BJ (cell line): ENCODE measurements at regions not wholly inside any gene's neighbourhood (a gene's known extent, or its start where the extent isn't known, plus 50 kb on each side); places are given as distances from the start of the nearest gene placed in this dataset.

ENCODE experiments used
- CTCF ChIA-PET: fragments of 350-600 bp; formaldehyde crosslinking; extraction: SDS; loops from one replicate; lab custom pipeline; 2021; ENCODE audit warnings: antibody characterized with exemption, inconsistent platforms; lab: Yijun Ruan, JAX
- POLR2A ChIA-PET: fragments of 300-600 bp; sonication (Branson Sonifier 250); formaldehyde crosslinking; extraction: SDS; loops from one replicate; lab custom pipeline; 2021; ENCODE audit warnings: antibody characterized with exemption; lab: Charles Lee
- DNase-seq: peaks from one replicate; pipeline ENCODE4 v3.0.0-alpha.2; 2011; ENCODE audit warnings: low read depth
- H3K27me3 ChIP-seq: 2 replicates; pipeline ENCODE4 v1.6.0; 2011; ENCODE audit warnings: low read length; ENCODE audit not compliant: control insufficient read depth, insufficient read depth
- H3K36me3 ChIP-seq: 2 replicates; pipeline ENCODE4 v1.5.1; 2011; ENCODE audit warnings: low read length; ENCODE audit not compliant: control insufficient read depth, insufficient read depth
- H3K4me3 ChIP-seq: 2 replicates; pipeline ENCODE4 v1.5.1; 2011; ENCODE audit warnings: low read depth, mild to moderate bottlenecking, control low read depth, low read length
- CTCF ChIP-seq: IDR thresholded peaks from 2 replicates; pipeline ENCODE4 v1.5.1; 2011; ENCODE audit warnings: low read depth, mild to moderate bottlenecking, control low read depth, inconsistent platforms, low read length, moderate library complexity; ENCODE audit not compliant: insufficient read depth

- Histone ChIP-seq H3K4me3 (no peak overlapping the region), H3K27me3 (no peaks in the 10 kb centered on the region), H3K36me3 (no peaks in the 10 kb centered on the region)
- CTCF ChIA-PET, result no interaction called here
- POLR2A ChIA-PET, result no interaction called here
- no peak for TF ChIP-seq CTCF
- DNase-seq, result no peak
These were observed 656.9 kb downstream of the DSC3 start for GRCh38 chr18:30385684-30386083.

- ChIA-PET POLR2A (no interaction called here), CTCF (no interaction called here)
- no peak for DNase-seq
- Histone ChIP-seq H3K36me3 (no peaks in the 10 kb centered on the region), H3K4me3 (no peak overlapping the region), H3K27me3 (no peaks in the 10 kb centered on the region)
- TF ChIP-seq CTCF, result no peak
These were observed 660.7 kb downstream of the DSC3 start for GRCh38 chr18:30381826-30382225.

- Histone ChIP-seq H3K27me3 (no peaks in the 10 kb centered on the region), H3K36me3 (no peaks in the 10 kb centered on the region), H3K4me3 (no peak overlapping the region)
- no peak for DNase-seq
- ChIA-PET CTCF (no interaction called here), POLR2A (no interaction called here)
- TF ChIP-seq CTCF, result no peak
These were observed 664.4 kb downstream of the DSC3 start for GRCh38 chr18:30378097-30378496.

- DNase-seq, result no peak
- TF ChIP-seq CTCF, result no peak
- no peaks in the 10 kb centered on the region for H3K36me3 ChIP-seq
- ChIA-PET CTCF (interaction anchor here (0.8 kb wide), 1 partner anchor 95 kb away, joined by 3 read pairs; no protein-coding TSS in a partner anchor), POLR2A (no interaction called here)
- H3K4me3 ChIP-seq, result no peak overlapping the region
- no peaks in the 10 kb centered on the region for H3K27me3 ChIP-seq
These were observed 666.0 kb downstream of the DSC3 start for GRCh38 chr18:30376515-30376914.

GRCh38 chr18:30361864-30362540 is 680.5 kb downstream of the DSC3 start:
- no peak for DNase-seq
- ChIA-PET POLR2A (no interaction called here), CTCF (no interaction called here)
- no peak for TF ChIP-seq CTCF
- Histone ChIP-seq H3K27me3 (no peaks in the 10 kb centered on the region), H3K4me3 (no peak overlapping the region), H3K36me3 (no peaks in the 10 kb centered on the region)
